ENCODE measurements at regions not wholly inside any gene's neighbourhood (a gene's known extent, or its start where the extent isn't known, plus 50 kb on each side); places are given as distances from the start of the nearest gene placed in this dataset.
"Not testable (repeated sequence)": the region's sequence is repeated elsewhere in the genome, so short reads cannot be mapped to it uniquely, and the experiment has no call there.

DNA sequence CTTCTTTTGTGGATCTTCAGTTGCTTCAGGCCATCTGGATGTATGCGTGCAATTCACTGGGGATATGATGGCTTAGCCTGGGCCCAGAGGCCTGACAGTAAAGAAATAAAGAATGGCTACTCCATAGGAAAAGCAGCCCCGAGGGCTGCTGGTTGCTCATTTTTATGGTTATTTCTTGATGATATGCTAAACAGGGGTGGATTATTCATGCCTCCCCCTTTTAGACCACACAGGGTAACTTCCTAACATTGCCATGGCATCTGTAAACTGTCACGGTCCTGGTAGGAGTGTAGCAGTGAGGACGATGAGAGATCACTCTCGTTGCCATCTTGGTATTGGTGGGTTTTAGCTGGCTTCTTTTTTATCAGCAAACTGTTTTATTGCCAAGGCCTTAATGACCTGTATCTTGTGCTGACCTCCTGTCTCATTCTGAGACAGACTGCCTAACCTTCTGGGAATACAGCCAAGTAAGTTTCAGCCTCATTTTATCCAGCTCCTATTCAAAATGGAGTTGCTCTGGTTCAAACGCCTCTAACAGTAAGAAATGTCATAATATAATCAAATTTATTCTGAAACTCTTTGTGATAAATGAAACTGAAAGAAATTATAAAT is 60.5 kb downstream of the DSEL start:
- DNase-seq, result no peak

DNA sequence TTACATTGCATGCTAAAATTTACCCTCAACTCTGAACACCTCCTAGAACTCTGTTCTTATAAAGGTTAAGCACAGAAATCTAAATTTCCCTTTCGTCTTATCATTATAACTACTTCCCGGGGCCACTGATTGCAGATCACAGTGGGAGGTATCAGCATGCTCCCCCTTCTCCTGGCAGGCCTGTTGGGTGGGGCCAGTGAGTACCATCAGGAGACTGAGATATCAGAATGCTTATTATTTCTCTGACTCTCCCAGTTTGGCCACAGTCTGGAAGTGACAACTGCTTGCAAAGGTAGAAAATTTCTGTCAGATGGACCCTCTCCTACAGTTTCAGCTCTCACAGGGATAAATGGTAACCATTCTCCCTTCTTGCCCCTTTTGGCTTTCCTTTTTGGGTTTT is 62.6 kb downstream of the DSEL start:
- DNase-seq, result no peak

DNA sequence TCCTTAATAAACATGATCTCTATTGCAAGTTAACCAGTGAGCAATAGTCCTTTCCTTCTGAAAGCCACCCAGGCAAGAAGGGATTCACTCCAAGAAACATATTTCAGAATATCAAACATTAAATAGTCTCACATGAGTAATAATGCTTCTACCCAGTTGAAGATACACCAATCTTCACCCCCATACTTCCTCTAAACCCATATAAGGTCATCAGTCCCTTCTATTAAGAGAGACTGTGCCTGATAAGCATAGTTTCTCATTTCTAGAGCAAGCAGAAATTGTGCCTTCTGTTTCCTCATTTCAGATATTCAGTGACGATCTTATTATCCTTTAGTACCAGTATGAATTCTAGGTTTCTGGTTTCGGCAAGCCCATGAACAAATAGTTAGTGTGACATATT is 64.6 kb downstream of the DSEL start:
- no peak for DNase-seq

DNA sequence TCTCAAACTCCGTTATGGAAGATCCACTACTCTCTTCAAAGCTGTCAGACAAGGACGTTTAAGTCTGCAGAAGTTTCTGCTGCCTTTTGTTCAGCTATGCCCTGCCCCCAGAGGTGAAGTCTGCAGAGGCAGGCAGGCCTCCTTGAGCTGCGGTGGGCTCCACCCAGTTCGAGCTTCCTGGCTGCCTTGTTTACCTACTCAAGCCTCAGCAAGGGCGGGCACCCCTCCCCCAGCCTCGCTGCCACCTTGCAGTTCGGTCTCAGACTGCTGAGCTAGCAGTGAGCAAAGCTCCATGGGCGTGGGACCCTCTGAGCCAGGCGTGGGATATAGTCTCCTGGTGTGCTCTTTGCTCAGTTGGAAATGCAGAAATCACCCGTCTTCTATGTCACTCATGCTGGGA is 65.4 kb downstream of the DSEL start:
- DNase-seq, result not testable (repeated sequence)

- no peak for DNase-seq
These were observed 82.5 kb downstream of the DSEL start for GRCh38 chr18:67433971-67434370.

DNA sequence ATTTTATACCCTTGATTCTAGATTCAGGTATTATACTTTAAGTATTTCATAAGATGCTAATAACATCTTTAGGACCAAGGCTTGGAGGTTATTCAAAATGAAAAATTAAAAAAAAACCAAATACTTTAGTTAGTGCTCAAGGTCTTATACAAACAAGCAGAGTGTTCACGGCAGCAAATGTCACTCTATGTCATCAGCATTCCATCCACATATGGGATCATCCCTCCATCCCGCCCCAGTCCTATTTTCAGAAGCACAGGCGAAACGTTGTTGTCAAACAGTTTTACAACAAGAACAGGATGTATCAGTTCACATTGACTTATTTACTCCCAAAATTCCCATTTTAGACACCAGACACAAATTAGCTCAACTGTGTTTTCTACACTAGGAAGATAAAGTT is 83.7 kb downstream of the DSEL start:
- DNase-seq, result no peak

DNA sequence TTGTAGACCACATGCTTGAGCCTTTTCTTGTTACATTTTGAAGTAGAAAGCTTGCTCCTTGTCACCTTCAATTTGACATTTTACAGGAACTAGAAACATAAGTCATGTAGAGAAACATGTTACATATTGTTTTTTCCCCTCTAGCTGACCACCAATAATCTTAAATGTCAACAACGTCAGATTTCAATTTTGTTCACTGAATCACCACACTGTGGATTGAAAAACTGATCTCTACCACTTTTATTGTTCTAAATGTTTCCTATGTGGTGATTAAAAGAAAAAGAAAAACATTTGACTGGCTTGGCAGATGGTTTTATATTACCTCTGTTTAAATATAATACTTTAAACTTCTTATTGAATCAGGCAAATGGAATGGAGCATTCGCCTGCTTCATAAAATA is 87.7 kb downstream of the DSEL start:
- DNase-seq, result no peak

GRCh38 chr18:67428158-67428557 is 88.4 kb downstream of the DSEL start:
- no peak for DNase-seq

GRCh38 chr18:67426486-67426885 is 90.0 kb downstream of the DSEL start:
- no peak for DNase-seq

DNA sequence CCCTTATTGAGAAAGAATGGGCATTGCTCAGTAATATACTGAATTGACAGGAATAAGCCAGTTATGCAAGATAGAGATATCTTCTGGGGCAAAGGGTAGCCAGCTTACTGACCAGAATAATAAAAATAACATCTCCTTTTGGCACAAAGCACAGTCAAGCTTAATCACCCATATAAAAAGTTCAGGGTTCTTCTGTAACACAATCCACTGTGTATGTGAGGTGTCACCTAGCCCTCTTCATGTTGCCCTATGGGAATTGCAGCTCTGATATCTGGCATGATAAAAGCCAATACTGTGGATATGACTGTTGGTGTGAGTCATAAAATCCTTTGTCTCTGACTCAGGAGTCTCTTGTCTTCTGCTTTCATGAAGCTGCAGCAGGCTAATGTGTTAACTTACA is 90.8 kb downstream of the DSEL start:
- peak in 1 of 2 experiments; percentile 22 for DNase-seq

DNA sequence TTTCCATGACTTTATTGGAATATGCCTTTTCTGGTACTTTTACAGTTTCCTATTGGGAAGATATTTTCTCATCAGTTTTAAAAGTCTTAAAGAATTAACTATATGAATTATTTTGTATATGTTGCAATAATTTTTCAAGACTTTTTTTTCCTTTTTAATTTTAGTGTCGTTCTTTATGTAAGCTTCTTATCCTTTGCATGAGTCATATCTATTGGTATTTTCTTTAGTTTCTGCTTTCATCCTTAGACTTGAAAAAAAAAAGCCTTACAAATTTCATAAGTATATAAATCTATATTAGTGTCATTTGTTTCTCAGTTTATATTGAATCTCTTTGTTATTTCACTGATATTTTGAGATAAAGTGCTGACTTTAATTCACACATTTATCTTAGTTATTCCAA is 94.9 kb downstream of the DSEL start:
- no peak for DNase-seq

GRCh38 chr18:67417864-67418523 is 98.5 kb downstream of the DSEL start:
- peak; percentile 42 to 86 for DNase-seq

DNA sequence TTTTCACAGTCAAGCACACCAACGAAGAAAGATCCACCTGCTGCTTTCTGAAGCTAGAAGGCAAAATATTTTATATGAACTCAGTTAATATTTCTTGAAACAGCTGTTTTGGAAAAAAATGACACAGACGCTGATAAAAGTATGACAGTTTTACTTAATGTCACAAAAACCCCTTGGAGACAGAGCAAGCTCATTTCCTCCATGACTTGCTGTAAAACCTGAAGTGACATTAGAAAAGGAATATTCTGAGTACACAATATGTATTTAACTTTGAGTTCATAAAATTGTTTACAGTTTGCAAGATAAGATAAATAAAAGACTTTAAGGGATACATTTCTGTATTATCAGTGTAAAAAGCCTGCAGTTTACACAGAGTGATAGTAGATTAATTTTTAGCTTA is 105.4 kb downstream of the DSEL start:
- DNase-seq, result no peak

DNA sequence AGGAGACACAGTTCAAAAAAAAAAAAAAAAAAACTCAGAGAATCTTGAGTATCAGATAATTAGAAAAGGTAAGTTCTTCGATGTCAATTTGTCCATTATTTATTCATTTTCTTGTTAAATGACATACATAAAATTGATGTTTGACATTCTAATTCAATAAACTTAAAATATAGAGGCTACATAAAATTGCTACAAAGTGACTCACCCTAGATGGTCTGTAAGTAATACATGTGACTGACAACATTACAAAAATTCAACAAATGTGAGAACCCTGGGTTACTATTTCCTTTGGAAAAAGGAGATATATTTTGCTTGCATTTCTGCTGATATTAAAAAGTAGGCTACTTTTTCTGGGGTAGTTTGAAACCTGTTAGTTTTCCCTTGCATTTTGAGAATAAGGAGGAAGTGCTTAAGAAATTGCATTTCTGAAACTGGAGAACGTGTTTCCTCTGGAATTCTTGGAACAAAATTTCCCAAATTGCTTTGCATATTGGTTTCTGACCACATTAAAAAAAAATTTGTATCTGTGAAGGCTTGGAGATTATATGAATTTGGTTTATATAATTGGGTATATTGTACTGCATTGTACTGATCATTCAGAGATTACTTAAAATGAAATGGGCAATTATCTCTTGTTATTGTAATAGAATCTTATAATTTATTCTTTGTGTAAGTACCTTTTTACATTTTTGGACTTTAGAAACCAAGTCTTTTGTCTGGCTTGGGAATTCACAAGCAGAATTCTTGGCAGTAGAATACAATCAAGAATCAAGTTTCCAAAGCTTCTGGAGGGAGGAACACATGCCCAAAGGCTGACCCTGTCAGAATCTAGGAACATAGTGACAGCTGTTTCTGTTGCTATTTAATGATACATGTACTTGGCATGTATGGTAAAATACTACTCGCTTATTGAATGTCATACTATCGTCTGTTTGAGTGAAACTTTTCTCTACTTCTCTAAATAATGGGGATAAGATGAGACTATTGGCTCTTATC is 106.1 kb downstream of the DSEL start:
- no peak for DNase-seq

DNA sequence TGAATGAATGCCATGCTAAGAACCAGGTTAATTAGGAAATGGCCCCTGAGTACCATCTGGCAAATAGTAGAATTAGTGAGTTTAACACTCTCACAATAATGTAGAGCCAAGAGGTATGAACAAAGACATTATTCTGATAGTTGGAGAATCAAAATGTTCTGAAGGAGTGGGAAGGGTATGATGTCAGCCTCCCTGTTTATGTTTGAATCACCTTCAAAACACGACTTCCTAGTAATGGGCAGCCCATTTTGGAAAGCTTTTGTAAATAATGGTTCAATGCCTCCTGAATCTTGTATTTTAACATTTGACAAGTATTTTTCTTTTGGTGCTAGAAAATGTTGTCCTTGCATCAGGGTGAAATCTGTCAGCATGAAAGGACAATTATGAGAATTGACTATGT is 108.3 kb downstream of the DSEL start:
- DNase-seq, result no peak

DNA sequence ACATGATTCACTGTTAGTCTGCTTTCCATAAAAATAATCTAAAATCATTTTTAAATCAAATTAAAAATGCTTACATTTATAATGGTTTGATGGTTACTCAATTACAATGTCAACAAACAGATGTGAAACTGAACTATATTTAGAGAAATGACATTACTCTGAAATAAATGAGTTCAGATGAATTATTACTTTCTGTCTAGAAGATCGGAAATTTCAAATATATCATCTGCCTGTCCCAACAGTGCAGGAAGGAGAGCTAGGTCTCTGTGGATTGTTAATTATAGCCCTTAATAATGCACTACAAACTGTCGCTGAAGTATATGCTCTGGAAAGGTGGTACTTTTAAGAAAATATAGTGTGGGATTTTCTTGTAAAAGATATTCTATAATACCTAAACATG is 109.8 kb downstream of the DSEL start:
- DNase-seq, result no peak

GRCh38 chr18:67402543-67402942 is 114.0 kb downstream of the DSEL start:
- DNase-seq, result no peak

GRCh38 chr18:67400502-67401117 is 115.9 kb downstream of the DSEL start:
- no peak for DNase-seq

GRCh38 chr18:67386032-67386431 is 130.5 kb downstream of the DSEL start:
- DNase-seq, result no peak

- DNase-seq, result no peak
These were observed 131.1 kb downstream of the DSEL start for GRCh38 chr18:67385455-67385854.

DNA sequence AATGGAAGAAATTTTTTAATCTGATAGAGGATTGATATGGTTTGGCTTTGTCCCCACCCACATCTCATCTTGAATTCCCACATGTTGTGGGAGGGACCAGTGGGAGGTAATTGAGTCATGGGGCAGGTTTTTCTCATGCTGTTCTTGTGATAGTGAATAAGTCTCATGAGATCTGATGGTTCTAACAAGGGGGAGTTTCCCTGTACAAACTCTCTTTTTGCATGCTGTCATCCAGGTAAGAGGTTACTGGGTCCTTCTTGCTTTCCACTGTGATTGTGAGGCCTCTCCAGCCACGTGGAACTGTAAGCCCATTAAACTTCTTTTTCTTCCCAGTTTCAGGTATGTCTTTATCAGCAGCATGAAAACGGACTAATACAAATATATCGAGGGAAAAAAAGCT is 132.5 kb downstream of the DSEL start:
- not testable (repeated sequence) for DNase-seq

DNA sequence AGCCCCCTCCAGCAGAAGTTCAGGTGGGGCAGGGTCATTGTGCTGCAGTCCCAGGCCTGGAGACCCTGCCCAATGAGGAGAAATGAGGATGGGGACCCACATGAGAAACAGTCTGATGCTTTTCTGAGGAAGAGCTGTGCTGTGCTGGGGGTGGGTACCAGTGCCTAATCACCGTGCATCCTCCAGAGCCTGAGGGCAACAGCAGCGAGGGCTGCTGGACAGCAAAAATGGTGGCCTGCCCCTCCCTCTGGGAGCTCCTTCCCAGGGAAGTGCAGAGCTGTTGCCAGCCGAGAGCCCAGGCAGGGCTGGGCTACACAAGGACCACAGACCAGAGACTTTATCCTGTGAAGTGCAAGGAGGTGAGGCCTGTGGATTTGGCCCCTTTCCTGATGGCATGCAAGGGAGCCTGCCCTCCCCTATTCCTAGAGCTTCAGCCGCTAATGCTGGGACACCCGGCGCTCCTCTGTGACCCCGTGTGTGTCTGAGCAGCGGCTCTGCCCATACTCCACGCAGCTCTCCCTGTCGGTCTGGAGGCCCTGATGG is 134.8 kb downstream of the DSEL start:
- no peak for DNase-seq

- DNase-seq, result no peak
These were observed 135.7 kb downstream of the DSEL start for GRCh38 chr18:67380867-67381266.
